ENCODE measurements at regions not wholly inside any gene's neighbourhood (a gene's known extent, or its start where the extent isn't known, plus 50 kb on each side); places are given as distances from the start of the nearest gene placed in this dataset.

DNA sequence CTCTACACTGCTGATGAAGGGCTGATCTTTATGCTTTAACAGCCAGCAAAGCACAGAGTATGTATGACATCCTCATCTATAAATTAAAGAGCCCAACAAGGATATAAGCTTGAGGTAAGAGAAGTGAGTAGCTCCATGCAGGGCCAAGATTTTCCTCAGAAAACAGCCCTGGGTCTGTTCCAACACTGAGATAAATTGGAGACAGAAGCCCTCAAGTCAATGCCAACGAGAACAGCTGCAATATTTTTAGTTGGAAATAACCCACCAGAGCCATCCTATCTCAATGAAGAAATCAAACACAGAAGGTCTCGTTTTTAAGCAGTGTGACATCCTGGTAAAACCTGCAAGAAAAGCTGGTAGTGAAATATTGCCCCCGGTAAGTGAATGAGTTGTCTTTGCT lies 297.0 kb upstream of the AUTS2 start:
- ChIA-PET CTCF (interaction anchor here (0.7 kb wide), 1 partner anchor 1550 kb away, joined by 3 read pairs; no protein-coding TSS in a partner anchor), POLR2A (no interaction called here)
- Histone ChIP-seq H3K36me3 (ENCODE audit: control insufficient read depth in 2 of 2, insufficient read depth in 1 of 2, low read length in 2 of 2) (no peaks in the 10 kb centered on the region), H3K9me3 (ENCODE audit: control insufficient read depth, insufficient read depth, low read depth, low read length) (no peaks in the 10 kb centered on the region), H3K4me3 (ENCODE audit: low read depth, low read length) (no peak overlapping the region), H3K4me1 (ENCODE audit: control insufficient read depth, insufficient read depth, low read length) (no peaks in the 10 kb centered on the region), H3K27ac (ENCODE audit: extremely low read depth, low read depth, low read length) (no peak overlapping the region)
- no peak for TF ChIP-seq ZEB2 (tag by site-specific recombination; IDR thresholded peaks at IDR 0.05)
- TF ChIP-seq ZNF626 (tag by site-specific recombination; IDR thresholded peaks at IDR 0.05): no peak
- TF ChIP-seq, protein P1, sequence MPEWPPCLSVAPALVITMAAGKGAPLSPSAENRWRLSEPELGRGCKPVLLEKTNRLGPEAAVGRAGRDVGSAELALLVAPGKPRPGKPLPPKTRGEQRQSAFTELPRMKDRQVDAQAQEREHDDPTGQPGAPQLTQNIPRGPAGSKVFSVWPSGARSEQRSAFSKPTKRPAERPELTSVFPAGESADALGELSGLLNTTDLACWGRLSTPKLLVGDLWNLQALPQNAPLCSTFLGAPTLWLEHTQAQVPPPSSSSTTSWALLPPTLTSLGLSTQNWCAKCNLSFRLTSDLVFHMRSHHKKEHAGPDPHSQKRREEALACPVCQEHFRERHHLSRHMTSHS (tag by site-specific recombination; IDR thresholded peaks at IDR 0.05): no peak

DNA sequence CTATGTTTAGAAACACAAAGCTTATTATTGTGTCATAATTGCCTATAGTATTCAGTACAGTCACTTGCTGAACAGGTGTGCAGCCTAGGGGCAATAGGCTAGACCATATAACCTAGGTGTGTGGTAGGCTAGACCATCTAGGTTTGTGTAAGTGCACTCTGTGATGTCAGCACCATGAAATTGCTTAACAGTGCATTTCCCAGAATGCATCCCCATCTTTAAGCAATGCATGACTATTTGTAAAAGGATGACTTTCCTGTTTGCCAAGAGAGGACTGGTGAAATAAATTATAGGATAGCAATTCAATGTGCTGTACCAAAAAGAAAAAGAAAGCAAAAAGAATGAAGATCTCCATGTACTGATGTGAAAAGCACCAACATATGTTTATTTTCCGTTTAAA lies 288.7 kb upstream of the AUTS2 start:
- Histone ChIP-seq H3K4me1 (ENCODE audit: control insufficient read depth, insufficient read depth, low read length) (no peaks in the 10 kb centered on the region), H3K36me3 (ENCODE audit: control insufficient read depth in 2 of 2, insufficient read depth in 1 of 2, low read length in 2 of 2) (no peaks in the 10 kb centered on the region), H3K27ac (ENCODE audit: extremely low read depth, low read depth, low read length) (no peak overlapping the region), H3K9me3 (ENCODE audit: control insufficient read depth, insufficient read depth, low read depth, low read length) (no peaks in the 10 kb centered on the region), H3K4me3 (ENCODE audit: low read depth, low read length) (no peak overlapping the region)
- ChIA-PET POLR2A (no interaction called here), CTCF (no interaction called here)
- TF ChIP-seq, protein P2, sequence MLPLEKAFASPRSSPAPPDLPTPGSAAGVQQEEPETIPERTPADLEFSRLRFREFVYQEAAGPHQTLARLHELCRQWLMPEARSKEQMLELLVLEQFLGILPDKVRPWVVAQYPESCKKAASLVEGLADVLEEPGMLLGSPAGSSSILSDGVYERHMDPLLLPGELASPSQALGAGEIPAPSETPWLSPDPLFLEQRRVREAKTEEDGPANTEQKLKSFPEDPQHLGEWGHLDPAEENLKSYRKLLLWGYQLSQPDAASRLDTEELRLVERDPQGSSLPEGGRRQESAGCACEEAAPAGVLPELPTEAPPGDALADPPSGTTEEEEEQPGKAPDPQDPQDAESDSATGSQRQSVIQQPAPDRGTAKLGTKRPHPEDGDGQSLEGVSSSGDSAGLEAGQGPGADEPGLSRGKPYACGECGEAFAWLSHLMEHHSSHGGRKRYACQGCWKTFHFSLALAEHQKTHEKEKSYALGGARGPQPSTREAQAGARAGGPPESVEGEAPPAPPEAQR (tag by site-specific recombination; IDR thresholded peaks at IDR 0.05): no peak
- TF ChIP-seq ZNF239 (tag by site-specific recombination; IDR thresholded peaks at IDR 0.05) (no peak), MYNN (tag by site-specific recombination; IDR thresholded peaks at IDR 0.05; ENCODE audit: borderline replicate concordance) (no peak), ZNF423 (tag by site-specific recombination; IDR thresholded peaks at IDR 0.05) (no peak), ZNF560 (tag by site-specific recombination; IDR thresholded peaks at IDR 0.05; ENCODE audit: borderline replicate concordance) (no peak), ZNF184 (tag by site-specific recombination; IDR thresholded peaks at IDR 0.05) (no peak), ZNF837 (tag by site-specific recombination; IDR thresholded peaks at IDR 0.05) (no peak), PRDM1 (tag by site-specific recombination; IDR thresholded peaks at IDR 0.05) (no peak), MEIS1 (CRISPR knock-in tag; IDR thresholded peaks at IDR 0.05; ENCODE audit: borderline replicate concordance) (no peak), ZNF335 (tag by site-specific recombination; conservative IDR thresholded peaks at IDR 0.05) (no peak)
- TF ChIP-seq, protein P3, sequence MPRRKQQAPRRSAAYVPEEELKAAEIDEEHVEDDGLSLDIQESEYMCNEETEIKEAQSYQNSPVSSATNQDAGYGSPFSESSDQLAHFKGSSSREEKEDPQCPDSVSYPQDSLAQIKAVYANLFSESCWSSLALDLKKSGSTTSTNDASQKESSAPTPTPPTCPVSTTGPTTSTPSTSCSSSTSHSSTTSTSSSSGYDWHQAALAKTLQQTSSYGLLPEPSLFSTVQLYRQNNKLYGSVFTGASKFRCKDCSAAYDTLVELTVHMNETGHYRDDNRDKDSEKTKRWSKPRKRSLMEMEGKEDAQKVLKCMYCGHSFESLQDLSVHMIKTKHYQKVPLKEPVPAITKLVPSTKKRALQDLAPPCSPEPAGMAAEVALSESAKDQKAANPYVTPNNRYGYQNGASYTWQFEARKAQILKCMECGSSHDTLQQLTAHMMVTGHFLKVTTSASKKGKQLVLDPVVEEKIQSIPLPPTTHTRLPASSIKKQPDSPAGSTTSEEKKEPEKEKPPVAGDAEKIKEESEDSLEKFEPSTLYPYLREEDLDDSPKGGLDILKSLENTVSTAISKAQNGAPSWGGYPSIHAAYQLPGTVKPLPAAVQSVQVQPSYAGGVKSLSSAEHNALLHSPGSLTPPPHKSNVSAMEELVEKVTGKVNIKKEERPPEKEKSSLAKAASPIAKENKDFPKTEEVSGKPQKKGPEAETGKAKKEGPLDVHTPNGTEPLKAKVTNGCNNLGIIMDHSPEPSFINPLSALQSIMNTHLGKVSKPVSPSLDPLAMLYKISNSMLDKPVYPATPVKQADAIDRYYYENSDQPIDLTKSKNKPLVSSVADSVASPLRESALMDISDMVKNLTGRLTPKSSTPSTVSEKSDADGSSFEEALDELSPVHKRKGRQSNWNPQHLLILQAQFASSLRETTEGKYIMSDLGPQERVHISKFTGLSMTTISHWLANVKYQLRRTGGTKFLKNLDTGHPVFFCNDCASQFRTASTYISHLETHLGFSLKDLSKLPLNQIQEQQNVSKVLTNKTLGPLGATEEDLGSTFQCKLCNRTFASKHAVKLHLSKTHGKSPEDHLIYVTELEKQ (tag by site-specific recombination; IDR thresholded peaks at IDR 0.05; ENCODE audit: borderline replicate concordance): no peak
- TF ChIP-seq, protein P4, sequence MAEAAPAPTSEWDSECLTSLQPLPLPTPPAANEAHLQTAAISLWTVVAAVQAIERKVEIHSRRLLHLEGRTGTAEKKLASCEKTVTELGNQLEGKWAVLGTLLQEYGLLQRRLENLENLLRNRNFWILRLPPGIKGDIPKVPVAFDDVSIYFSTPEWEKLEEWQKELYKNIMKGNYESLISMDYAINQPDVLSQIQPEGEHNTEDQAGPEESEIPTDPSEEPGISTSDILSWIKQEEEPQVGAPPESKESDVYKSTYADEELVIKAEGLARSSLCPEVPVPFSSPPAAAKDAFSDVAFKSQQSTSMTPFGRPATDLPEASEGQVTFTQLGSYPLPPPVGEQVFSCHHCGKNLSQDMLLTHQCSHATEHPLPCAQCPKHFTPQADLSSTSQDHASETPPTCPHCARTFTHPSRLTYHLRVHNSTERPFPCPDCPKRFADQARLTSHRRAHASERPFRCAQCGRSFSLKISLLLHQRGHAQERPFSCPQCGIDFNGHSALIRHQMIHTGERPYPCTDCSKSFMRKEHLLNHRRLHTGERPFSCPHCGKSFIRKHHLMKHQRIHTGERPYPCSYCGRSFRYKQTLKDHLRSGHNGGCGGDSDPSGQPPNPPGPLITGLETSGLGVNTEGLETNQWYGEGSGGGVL (tag by site-specific recombination; IDR thresholded peaks at IDR 0.05): no peak
- TF ChIP-seq, protein P5, sequence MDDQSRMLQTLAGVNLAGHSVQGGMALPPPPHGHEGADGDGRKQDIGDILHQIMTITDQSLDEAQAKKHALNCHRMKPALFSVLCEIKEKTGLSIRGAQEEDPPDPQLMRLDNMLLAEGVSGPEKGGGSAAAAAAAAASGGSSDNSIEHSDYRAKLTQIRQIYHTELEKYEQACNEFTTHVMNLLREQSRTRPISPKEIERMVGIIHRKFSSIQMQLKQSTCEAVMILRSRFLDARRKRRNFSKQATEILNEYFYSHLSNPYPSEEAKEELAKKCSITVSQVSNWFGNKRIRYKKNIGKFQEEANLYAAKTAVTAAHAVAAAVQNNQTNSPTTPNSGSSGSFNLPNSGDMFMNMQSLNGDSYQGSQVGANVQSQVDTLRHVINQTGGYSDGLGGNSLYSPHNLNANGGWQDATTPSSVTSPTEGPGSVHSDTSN (CRISPR knock-in tag; IDR thresholded peaks at IDR 0.05): no peak
- TF ChIP-seq, protein P6, sequence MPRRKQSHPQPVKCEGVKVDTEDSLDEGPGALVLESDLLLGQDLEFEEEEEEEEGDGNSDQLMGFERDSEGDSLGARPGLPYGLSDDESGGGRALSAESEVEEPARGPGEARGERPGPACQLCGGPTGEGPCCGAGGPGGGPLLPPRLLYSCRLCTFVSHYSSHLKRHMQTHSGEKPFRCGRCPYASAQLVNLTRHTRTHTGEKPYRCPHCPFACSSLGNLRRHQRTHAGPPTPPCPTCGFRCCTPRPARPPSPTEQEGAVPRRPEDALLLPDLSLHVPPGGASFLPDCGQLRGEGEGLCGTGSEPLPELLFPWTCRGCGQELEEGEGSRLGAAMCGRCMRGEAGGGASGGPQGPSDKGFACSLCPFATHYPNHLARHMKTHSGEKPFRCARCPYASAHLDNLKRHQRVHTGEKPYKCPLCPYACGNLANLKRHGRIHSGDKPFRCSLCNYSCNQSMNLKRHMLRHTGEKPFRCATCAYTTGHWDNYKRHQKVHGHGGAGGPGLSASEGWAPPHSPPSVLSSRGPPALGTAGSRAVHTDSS (tag by site-specific recombination; IDR thresholded peaks at IDR 0.05): no peak
- TF ChIP-seq, protein P7, sequence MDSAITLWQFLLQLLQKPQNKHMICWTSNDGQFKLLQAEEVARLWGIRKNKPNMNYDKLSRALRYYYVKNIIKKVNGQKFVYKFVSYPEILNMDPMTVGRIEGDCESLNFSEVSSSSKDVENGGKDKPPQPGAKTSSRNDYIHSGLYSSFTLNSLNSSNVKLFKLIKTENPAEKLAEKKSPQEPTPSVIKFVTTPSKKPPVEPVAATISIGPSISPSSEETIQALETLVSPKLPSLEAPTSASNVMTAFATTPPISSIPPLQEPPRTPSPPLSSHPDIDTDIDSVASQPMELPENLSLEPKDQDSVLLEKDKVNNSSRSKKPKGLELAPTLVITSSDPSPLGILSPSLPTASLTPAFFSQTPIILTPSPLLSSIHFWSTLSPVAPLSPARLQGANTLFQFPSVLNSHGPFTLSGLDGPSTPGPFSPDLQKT (IDR thresholded peaks at IDR 0.05; ENCODE audit: borderline replicate concordance, low read depth, low read length): no peak
- TF ChIP-seq, protein P8, sequence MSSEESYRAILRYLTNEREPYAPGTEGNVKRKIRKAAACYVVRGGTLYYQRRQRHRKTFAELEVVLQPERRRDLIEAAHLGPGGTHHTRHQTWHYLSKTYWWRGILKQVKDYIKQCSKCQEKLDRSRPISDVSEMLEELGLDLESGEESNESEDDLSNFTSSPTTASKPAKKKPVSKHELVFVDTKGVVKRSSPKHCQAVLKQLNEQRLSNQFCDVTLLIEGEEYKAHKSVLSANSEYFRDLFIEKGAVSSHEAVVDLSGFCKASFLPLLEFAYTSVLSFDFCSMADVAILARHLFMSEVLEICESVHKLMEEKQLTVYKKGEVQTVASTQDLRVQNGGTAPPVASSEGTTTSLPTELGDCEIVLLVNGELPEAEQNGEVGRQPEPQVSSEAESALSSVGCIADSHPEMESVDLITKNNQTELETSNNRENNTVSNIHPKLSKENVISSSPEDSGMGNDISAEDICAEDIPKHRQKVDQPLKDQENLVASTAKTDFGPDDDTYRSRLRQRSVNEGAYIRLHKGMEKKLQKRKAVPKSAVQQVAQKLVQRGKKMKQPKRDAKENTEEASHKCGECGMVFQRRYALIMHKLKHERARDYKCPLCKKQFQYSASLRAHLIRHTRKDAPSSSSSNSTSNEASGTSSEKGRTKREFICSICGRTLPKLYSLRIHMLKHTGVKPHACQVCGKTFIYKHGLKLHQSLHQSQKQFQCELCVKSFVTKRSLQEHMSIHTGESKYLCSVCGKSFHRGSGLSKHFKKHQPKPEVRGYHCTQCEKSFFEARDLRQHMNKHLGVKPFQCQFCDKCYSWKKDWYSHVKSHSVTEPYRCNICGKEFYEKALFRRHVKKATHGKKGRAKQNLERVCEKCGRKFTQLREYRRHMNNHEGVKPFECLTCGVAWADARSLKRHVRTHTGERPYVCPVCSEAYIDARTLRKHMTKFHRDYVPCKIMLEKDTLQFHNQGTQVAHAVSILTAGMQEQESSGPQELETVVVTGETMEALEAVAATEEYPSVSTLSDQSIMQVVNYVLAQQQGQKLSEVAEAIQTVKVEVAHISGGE (tag by site-specific recombination; conservative IDR thresholded peaks at IDR 0.05; ENCODE audit: low read depth): no peak

Data from HEK293 (cell line).